ENCODE measurements at regions not wholly inside any gene's neighbourhood (a gene's known extent, or its start where the extent isn't known, plus 50 kb on each side); places are given as distances from the start of the nearest gene placed in this dataset.

DNA sequence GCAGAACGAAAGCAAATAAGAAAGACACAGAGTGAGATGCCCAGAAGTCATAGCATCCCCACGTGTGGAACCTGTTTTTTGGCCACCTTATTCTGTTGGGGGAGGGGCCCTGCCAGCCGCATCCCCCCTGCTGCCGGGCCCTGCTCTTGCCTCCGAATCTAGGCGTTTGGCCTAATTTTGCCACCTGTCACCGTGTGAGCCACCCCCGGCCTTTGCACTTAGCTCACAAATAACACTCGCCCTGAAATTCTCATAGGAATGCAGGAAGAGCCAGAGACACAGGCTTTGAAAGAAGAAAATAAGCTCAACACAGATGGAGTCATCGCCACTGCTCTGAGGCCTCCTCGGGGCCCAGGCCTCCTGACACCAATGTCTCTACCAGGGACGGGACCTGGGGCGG, 522.6 kb upstream of the SALL3 start:
- Histone ChIP-seq H3K4me1 (no peaks in the 10 kb centered on the region), H3K9me3 (peaks cover 0 to 5% (median 0%) of the 10 kb centered on the region in 8 donors), H3K27me3 (replicated peaks in 1 of 7) (no peaks in the 10 kb centered on the region), H3K4me3 (no peak overlapping the region), H3K27ac (no peak overlapping the region), H3K36me3 (no peaks in the 10 kb centered on the region)
- TF ChIP-seq POLR2AphosphoS5 (IDR thresholded peaks at IDR 0.05), result no peak
- TF ChIP-seq POLR2A (IDR thresholded peaks at IDR 0.05), result no peak
- TF ChIP-seq, protein P1, sequence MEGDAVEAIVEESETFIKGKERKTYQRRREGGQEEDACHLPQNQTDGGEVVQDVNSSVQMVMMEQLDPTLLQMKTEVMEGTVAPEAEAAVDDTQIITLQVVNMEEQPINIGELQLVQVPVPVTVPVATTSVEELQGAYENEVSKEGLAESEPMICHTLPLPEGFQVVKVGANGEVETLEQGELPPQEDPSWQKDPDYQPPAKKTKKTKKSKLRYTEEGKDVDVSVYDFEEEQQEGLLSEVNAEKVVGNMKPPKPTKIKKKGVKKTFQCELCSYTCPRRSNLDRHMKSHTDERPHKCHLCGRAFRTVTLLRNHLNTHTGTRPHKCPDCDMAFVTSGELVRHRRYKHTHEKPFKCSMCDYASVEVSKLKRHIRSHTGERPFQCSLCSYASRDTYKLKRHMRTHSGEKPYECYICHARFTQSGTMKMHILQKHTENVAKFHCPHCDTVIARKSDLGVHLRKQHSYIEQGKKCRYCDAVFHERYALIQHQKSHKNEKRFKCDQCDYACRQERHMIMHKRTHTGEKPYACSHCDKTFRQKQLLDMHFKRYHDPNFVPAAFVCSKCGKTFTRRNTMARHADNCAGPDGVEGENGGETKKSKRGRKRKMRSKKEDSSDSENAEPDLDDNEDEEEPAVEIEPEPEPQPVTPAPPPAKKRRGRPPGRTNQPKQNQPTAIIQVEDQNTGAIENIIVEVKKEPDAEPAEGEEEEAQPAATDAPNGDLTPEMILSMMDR (IDR thresholded peaks at IDR 0.05 in 8 of 11, conservative IDR thresholded peaks at IDR 0.05 in 3 of 11), result no peak
- intact Hi-C loops (cut with DNase I; ENCODE audit: low total_unique reads), result no loop called here
- 73 to 87% (median 82%) methylated on average over 13 of the region's 13 CpGs for WGBS, 5 donors
- no peak for DNase-seq

- no peak for DNase-seq
- Histone ChIP-seq H3K27me3 (replicated peaks in 1 of 7) (no peaks in the 10 kb centered on the region), H3K27ac (no peak overlapping the region), H3K4me1 (no peaks in the 10 kb centered on the region), H3K9me3 (peaks cover 0 to 7% (median 1%) of the 10 kb centered on the region in 8 donors), H3K4me3 (no peak overlapping the region), H3K36me3 (no peaks in the 10 kb centered on the region)
- 38 to 69% (median 54%) methylated on average over 7 of the region's 7 CpGs for WGBS, 5 donors
- intact Hi-C loops (cut with DNase I; ENCODE audit: low total_unique reads), result no loop called here
- TF ChIP-seq POLR2A (IDR thresholded peaks at IDR 0.05) (no peak), POLR2AphosphoS5 (IDR thresholded peaks at IDR 0.05) (no peak)
- TF ChIP-seq, protein P1 (IDR thresholded peaks at IDR 0.05 in 8 of 11, conservative IDR thresholded peaks at IDR 0.05 in 3 of 11), result no peak
These were observed 521.9 kb upstream of the SALL3 start for GRCh38 chr18:78457731-78458130.

- Histone ChIP-seq H3K4me1 (no peaks in the 10 kb centered on the region), H3K27me3 (replicated peaks in 1 of 7) (no peaks in the 10 kb centered on the region), H3K36me3 (no peaks in the 10 kb centered on the region), H3K4me3 (no peak overlapping the region), H3K27ac (no peak overlapping the region), H3K9me3 (peaks cover 0 to 13% (median 3%) of the 10 kb centered on the region in 8 donors)
- no peak for DNase-seq
- intact Hi-C loops (cut with DNase I; ENCODE audit: low total_unique reads), result no loop called here
- 85 to 93% (median 86%) methylated on average over 4 of the region's 4 CpGs for WGBS, 5 donors
- TF ChIP-seq POLR2A (IDR thresholded peaks at IDR 0.05), result no peak
- TF ChIP-seq, protein P1 (IDR thresholded peaks at IDR 0.05 in 8 of 11, conservative IDR thresholded peaks at IDR 0.05 in 3 of 11), result no peak
- no peak for TF ChIP-seq POLR2AphosphoS5 (IDR thresholded peaks at IDR 0.05)
These were observed 521.3 kb upstream of the SALL3 start for GRCh38 chr18:78458356-78458755.

- H3K4me3 ChIP-seq, result no peak overlapping the region
- no peak for DNase-seq
- no peaks in the 10 kb centered on the region for H3K36me3 ChIP-seq
- H3K4me1 ChIP-seq, result no peaks in the 10 kb centered on the region
- H3K9me3 ChIP-seq, result peaks cover 4 to 26% (median 11%) of the 10 kb centered on the region in 8 donors
- intact Hi-C loops (cut with DNase I; ENCODE audit: low total_unique reads), result no loop called here
- WGBS, 5 donors, result 72 to 80% (median 74%) methylated on average over 3 of the region's 3 CpGs
- TF ChIP-seq POLR2A (IDR thresholded peaks at IDR 0.05) (no peak), POLR2AphosphoS5 (IDR thresholded peaks at IDR 0.05) (no peak)
- TF ChIP-seq, protein P1 (IDR thresholded peaks at IDR 0.05 in 8 of 11, conservative IDR thresholded peaks at IDR 0.05 in 3 of 11), result no peak
- no peaks in the 10 kb centered on the region for H3K27me3 ChIP-seq (replicated peaks in 1 of 7)
- no peak overlapping the region for H3K27ac ChIP-seq
These were observed 520.0 kb upstream of the SALL3 start for GRCh38 chr18:78459668-78460067.

Data from spleen (tissue), 11 donors.